Tibial nerve (tissue), 4 donors: ENCODE measurements at regions not wholly inside any gene's neighbourhood (a gene's known extent, or its start where the extent isn't known, plus 50 kb on each side); places are given as distances from the start of the nearest gene placed in this dataset.

Experiments used
- CTCF ChIP-seq, 5 experiments: fragments of 200-600 bp in 3 of 5; fragments of 450-650 bp in 2 of 5; sonication (generic) in 3 of 5; IDR thresholded peaks; one replicate each; pipeline ENCODE4 v1.5.1; 2016 to 2019; ENCODE audit warnings: antibody characterized with exemption in 5 of 5, mild to moderate bottlenecking in 3 of 5, moderate library complexity in 2 of 5
- EP300 ChIP-seq, 2 donors: sonication (generic); formaldehyde crosslinking; IDR thresholded peaks; one replicate each; pipeline ENCODE4 v1.6.1; 2017; ENCODE audit warnings: antibody characterized with exemption in 2 of 2, mild to moderate bottlenecking in 1 of 2
- POLR2A ChIP-seq, 2 donors: fragments of 450-650 bp; IDR thresholded peaks; one replicate each; pipeline ENCODE4 v1.6.1; 2017; ENCODE audit warnings: antibody characterized with exemption in 2 of 2, mild to moderate bottlenecking in 2 of 2, moderate library complexity in 2 of 2

- TF ChIP-seq POLR2A (IDR thresholded peaks at IDR 0.05) (no peak), CTCF (IDR thresholded peaks at IDR 0.05) (no peak), EP300 (IDR thresholded peaks at IDR 0.05) (no peak)
Observed at GRCh38 chr14:38848243-38848935, 254.6 kb downstream of the SEC23A start.
